KOPT-K1 (cell line): ENCODE measurements at regions not wholly inside any gene's neighbourhood (a gene's known extent, or its start where the extent isn't known, plus 50 kb on each side); places are given as distances from the start of the nearest gene placed in this dataset.

Experiments used
- H3K27ac ChIP-seq: fragments of 200-600 bp; sonication (generic); 2 replicates; pipeline ENCODE4 v1.5.1; 2016; ENCODE audit warnings: antibody characterized with exemption, mild to moderate bottlenecking, low read depth, low read length; ENCODE audit not compliant: poor library complexity, severe bottlenecking
- H3K36me3 ChIP-seq: fragments of 200-600 bp; sonication (generic); 2 replicates; pipeline ENCODE4 v1.5.1; 2017; ENCODE audit warnings: antibody characterized with exemption, mild to moderate bottlenecking, low read length, moderate library complexity; ENCODE audit not compliant: insufficient read depth
- H3K9me3 ChIP-seq: fragments of 200-600 bp; sonication (generic); 2 replicates; pipeline ENCODE4 v1.5.1; 2017; ENCODE audit warnings: antibody characterized with exemption, low read length, mild to moderate bottlenecking; ENCODE audit not compliant: insufficient read depth, poor library complexity, severe bottlenecking

GRCh38 chr7:21076054-21076453 lies 289.4 kb upstream of the SP8 start:
- Histone ChIP-seq H3K9me3 (no peaks in the 10 kb centered on the region), H3K27ac (no peak overlapping the region), H3K36me3 (no peaks in the 10 kb centered on the region)

- Histone ChIP-seq H3K36me3 (no peaks in the 10 kb centered on the region), H3K27ac (no peak overlapping the region), H3K9me3 (no peaks in the 10 kb centered on the region)
Observed at GRCh38 chr7:21076574-21076973, 289.9 kb upstream of the SP8 start.

GRCh38 chr7:21077602-21078001 lies 290.9 kb upstream of the SP8 start:
- Histone ChIP-seq H3K27ac (no peak overlapping the region), H3K36me3 (no peaks in the 10 kb centered on the region), H3K9me3 (no peaks in the 10 kb centered on the region)

GRCh38 chr7:21084286-21084685 lies 297.6 kb upstream of the SP8 start:
- Histone ChIP-seq H3K27ac (no peak overlapping the region), H3K9me3 (no peaks in the 10 kb centered on the region), H3K36me3 (no peaks in the 10 kb centered on the region)

- no peak overlapping the region for H3K27ac ChIP-seq
- H3K9me3 ChIP-seq, result no peaks in the 10 kb centered on the region
- H3K36me3 ChIP-seq, result no peaks in the 10 kb centered on the region
Observed at GRCh38 chr7:21086688-21087087, 300.0 kb upstream of the SP8 start.

- H3K36me3 ChIP-seq, result no peaks in the 10 kb centered on the region
- H3K27ac ChIP-seq, result no peak overlapping the region
- H3K9me3 ChIP-seq, result no peaks in the 10 kb centered on the region
Observed at GRCh38 chr7:21089653-21090052, 303.0 kb upstream of the SP8 start.

- Histone ChIP-seq H3K36me3 (no peaks in the 10 kb centered on the region), H3K27ac (no peak overlapping the region), H3K9me3 (no peaks in the 10 kb centered on the region)
Observed at GRCh38 chr7:21092766-21093702, 306.3 kb upstream of the SP8 start.

GRCh38 chr7:21094589-21094988 lies 307.9 kb upstream of the SP8 start:
- H3K36me3 ChIP-seq, result no peaks in the 10 kb centered on the region

GRCh38 chr7:21099432-21099831 lies 312.7 kb upstream of the SP8 start:
- no peaks in the 10 kb centered on the region for H3K9me3 ChIP-seq
- no peak overlapping the region for H3K27ac ChIP-seq
- no peaks in the 10 kb centered on the region for H3K36me3 ChIP-seq

More at GRCh38 chr7:21094589-21094988, 307.9 kb upstream of the SP8 start:
- Histone ChIP-seq H3K27ac (no peak overlapping the region), H3K9me3 (no peaks in the 10 kb centered on the region)

GRCh38 chr7:21099955-21100354 lies 313.3 kb upstream of the SP8 start:
- Histone ChIP-seq H3K9me3 (no peaks in the 10 kb centered on the region), H3K36me3 (no peaks in the 10 kb centered on the region), H3K27ac (no peak overlapping the region)

GRCh38 chr7:21101541-21101940 lies 314.9 kb upstream of the SP8 start:
- Histone ChIP-seq H3K9me3 (no peaks in the 10 kb centered on the region), H3K36me3 (no peaks in the 10 kb centered on the region), H3K27ac (no peak overlapping the region)

- Histone ChIP-seq H3K36me3 (no peaks in the 10 kb centered on the region), H3K9me3 (no peaks in the 10 kb centered on the region), H3K27ac (no peak overlapping the region)
Observed at GRCh38 chr7:21103426-21104123, 316.9 kb upstream of the SP8 start.

- H3K36me3 ChIP-seq, result no peaks in the 10 kb centered on the region
- H3K27ac ChIP-seq, result no peak overlapping the region
- H3K9me3 ChIP-seq, result no peaks in the 10 kb centered on the region
Observed at GRCh38 chr7:21104124-21104500, 317.4 kb upstream of the SP8 start.

- no peak overlapping the region for H3K27ac ChIP-seq
- no peaks in the 10 kb centered on the region for H3K36me3 ChIP-seq
Observed at GRCh38 chr7:21106296-21106732, 319.6 kb upstream of the SP8 start.

GRCh38 chr7:21107101-21107500 lies 320.4 kb upstream of the SP8 start:
- Histone ChIP-seq H3K9me3 (no peaks in the 10 kb centered on the region), H3K27ac (no peak overlapping the region), H3K36me3 (no peaks in the 10 kb centered on the region)

More at GRCh38 chr7:21106296-21106732, 319.6 kb upstream of the SP8 start:
- H3K9me3 ChIP-seq, result no peaks in the 10 kb centered on the region
